Suprapubic skin (tissue), 3 donors: ENCODE measurements at regions not wholly inside any gene's neighbourhood (a gene's known extent, or its start where the extent isn't known, plus 50 kb on each side); places are given as distances from the start of the nearest gene placed in this dataset.

Experiments used
- CTCF ChIP-seq, 2 donors: fragments of 200-600 bp in 1 of 2; fragments of 450-650 bp in 1 of 2; sonication (generic) in 1 of 2; IDR thresholded peaks; one replicate each; pipeline ENCODE4 v1.5.1; 2016 to 2019; ENCODE audit warnings: antibody characterized with exemption in 2 of 2, mild to moderate bottlenecking in 1 of 2, moderate library complexity in 1 of 2
- EP300 ChIP-seq: sonication (generic); formaldehyde crosslinking; IDR thresholded peaks from one replicate; pipeline ENCODE4 v1.6.1; 2017; ENCODE audit warnings: antibody characterized with exemption
- POLR2A ChIP-seq, 2 donors: fragments of 450-650 bp; IDR thresholded peaks; one replicate each; pipeline ENCODE4 v1.6.1; 2017; ENCODE audit warnings: antibody characterized with exemption in 2 of 2, mild to moderate bottlenecking in 2 of 2, moderate library complexity in 2 of 2

GRCh38 chr6:132187816-132188215, 213.5 kb downstream of the MOXD1 start:
- TF ChIP-seq POLR2A (IDR thresholded peaks at IDR 0.05): no peak
- no peak for TF ChIP-seq EP300
- TF ChIP-seq CTCF (IDR thresholded peaks at IDR 0.05): no peak
